Parathyroid adenoma (tissue), 2 donors: ENCODE measurements at regions not wholly inside any gene's neighbourhood (a gene's known extent, or its start where the extent isn't known, plus 50 kb on each side); places are given as distances from the start of the nearest gene placed in this dataset.

Experiments used
- H2AFZ ChIP-seq: fragments of 300-600 bp; sonication (generic); one replicate; pipeline ENCODE4 v1.7.0; 2017; ENCODE audit warnings: antibody characterized with exemption, mild to moderate bottlenecking
- H3K27ac ChIP-seq: fragments of 300-600 bp; sonication (generic); one replicate; pipeline ENCODE4 v1.7.0; 2017
- H3K27me3 ChIP-seq: fragments of 300-600 bp; sonication (generic); one replicate; pipeline ENCODE4 v1.7.0; 2017; ENCODE audit warnings: low read length; ENCODE audit not compliant: control insufficient read depth, insufficient read depth
- H3K36me3 ChIP-seq: fragments of 300-600 bp; sonication (generic); one replicate; pipeline ENCODE4 v1.7.0; 2017; ENCODE audit warnings: low read length; ENCODE audit not compliant: control insufficient read depth, insufficient read depth
- H3K4me1 ChIP-seq: fragments of 300-600 bp; sonication (generic); one replicate; pipeline ENCODE4 v1.7.0; 2017; ENCODE audit warnings: control low read depth
- H3K4me2 ChIP-seq: fragments of 300-600 bp; sonication (generic); one replicate; pipeline ENCODE4 v1.7.0; 2017; ENCODE audit warnings: low read length
- H3K4me3 ChIP-seq: fragments of 300-600 bp; sonication (generic); one replicate; pipeline ENCODE4 v1.7.0; 2017; ENCODE audit warnings: low read depth, low read length
- H3K79me2 ChIP-seq: fragments of 300-600 bp; sonication (generic); one replicate; pipeline ENCODE4 v1.7.0; 2017; ENCODE audit warnings: control low read depth
- H3K9ac ChIP-seq: fragments of 300-600 bp; sonication (generic); one replicate; pipeline ENCODE4 v1.7.0; 2017; ENCODE audit warnings: mild to moderate bottlenecking
- H3K9me3 ChIP-seq: fragments of 300-600 bp; sonication (generic); one replicate; pipeline ENCODE4 v1.7.0; 2017; ENCODE audit warnings: low read length; ENCODE audit not compliant: control insufficient read depth
- CTCF ChIP-seq: fragments of 300-600 bp; sonication (generic); IDR thresholded peaks from one replicate; pipeline ENCODE4 v1.7.0; 2017; ENCODE audit warnings: antibody characterized with exemption, mild to moderate bottlenecking
- donor health status: primary hyperparathyroidism.

GRCh38 chr6:166713434-166714186, 86.6 kb upstream of the RPS6KA2 start:
- Histone ChIP-seq H3K27ac (no peak overlapping the region), H3K36me3 (no peaks in the 10 kb centered on the region), H3K4me1 (no peaks in the 10 kb centered on the region), H3K27me3 (no peaks in the 10 kb centered on the region), H3K4me2 (no peak overlapping the region), H3K9me3 (no peaks in the 10 kb centered on the region), H2AFZ (no peak overlapping the region), H3K79me2 (no peaks in the 10 kb centered on the region), H3K4me3 (no peak overlapping the region), H3K9ac (no peak overlapping the region)
- TF ChIP-seq CTCF: no peak

DNA sequence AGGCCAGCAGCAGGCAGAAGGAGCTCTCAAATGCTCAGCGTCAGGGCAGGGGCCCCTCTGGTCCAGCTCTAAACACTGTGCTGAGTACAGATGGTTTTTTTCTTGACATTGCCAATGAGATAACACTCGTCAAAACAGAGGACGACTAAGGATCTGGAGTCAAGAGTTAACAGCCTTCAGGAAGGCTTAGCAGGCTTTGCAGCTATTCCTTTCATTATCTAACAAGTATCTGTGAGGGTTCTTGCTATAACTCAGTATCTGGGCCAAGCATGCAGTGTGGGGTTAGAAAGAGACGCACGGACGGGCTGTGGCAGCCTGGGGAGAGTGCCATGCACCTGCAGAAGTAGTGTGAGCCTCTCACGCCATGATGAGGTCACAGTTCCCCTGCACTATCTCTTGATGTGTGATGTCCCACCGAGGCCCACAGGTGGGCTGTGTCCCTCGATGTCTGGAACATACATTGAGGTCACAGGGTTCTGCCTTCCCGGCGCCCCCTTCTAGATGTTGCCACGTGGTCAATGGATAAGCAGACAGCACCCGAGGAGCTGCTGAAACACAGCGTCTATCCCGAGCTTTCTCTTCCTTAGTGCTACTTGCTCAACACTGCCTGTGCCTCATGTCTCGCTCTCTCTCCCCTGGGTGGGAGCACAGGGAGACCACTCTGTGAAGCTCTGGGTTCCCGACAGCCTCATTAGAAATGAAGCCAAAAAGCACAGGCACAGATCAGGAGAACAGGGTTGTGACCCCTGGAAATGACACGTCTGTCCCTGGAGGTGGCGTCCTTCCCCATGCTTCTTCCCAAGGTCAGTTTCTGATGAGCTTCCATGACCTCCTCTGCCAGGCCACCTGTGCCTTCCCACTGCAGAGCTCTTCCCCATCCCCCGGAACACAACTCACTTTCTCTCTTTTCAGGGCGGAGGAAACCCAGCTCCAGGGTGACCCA, 85.5 kb upstream of the RPS6KA2 start:
- no peaks in the 10 kb centered on the region for H3K27me3 ChIP-seq
- H3K4me2 ChIP-seq: no peak overlapping the region
- TF ChIP-seq CTCF: no peak
- H3K36me3 ChIP-seq: no peaks in the 10 kb centered on the region
- no peaks in the 10 kb centered on the region for H3K79me2 ChIP-seq
- no peak overlapping the region for H3K4me3 ChIP-seq
- no peaks in the 10 kb centered on the region for H3K4me1 ChIP-seq
- no peaks in the 10 kb centered on the region for H3K9me3 ChIP-seq
- peak overlapping the region; percentile 34 for H2AFZ ChIP-seq
- H3K9ac ChIP-seq: no peak overlapping the region
- H3K27ac ChIP-seq: no peak overlapping the region

- H3K4me2 ChIP-seq: no peak overlapping the region
- no peaks in the 10 kb centered on the region for H3K9me3 ChIP-seq
- H3K4me3 ChIP-seq: no peak overlapping the region
- no peaks in the 10 kb centered on the region for H3K36me3 ChIP-seq
- H3K27me3 ChIP-seq: no peaks in the 10 kb centered on the region
- no peak overlapping the region for H3K9ac ChIP-seq
- no peak overlapping the region for H3K27ac ChIP-seq
- H2AFZ ChIP-seq: no peak overlapping the region
- no peak for TF ChIP-seq CTCF
- H3K79me2 ChIP-seq: no peaks in the 10 kb centered on the region
- no peaks in the 10 kb centered on the region for H3K4me1 ChIP-seq
These were observed 83.0 kb upstream of the RPS6KA2 start for GRCh38 chr6:166710084-166710483.

GRCh38 chr6:166708460-166708859, 81.4 kb upstream of the RPS6KA2 start:
- H3K27ac ChIP-seq: no peak overlapping the region
- no peak overlapping the region for H2AFZ ChIP-seq
- no peaks in the 10 kb centered on the region for H3K79me2 ChIP-seq
- no peak overlapping the region for H3K4me3 ChIP-seq
- H3K27me3 ChIP-seq: no peaks in the 10 kb centered on the region
- H3K4me1 ChIP-seq: no peaks in the 10 kb centered on the region
- H3K36me3 ChIP-seq: no peaks in the 10 kb centered on the region
- H3K9ac ChIP-seq: no peak overlapping the region
- no peak overlapping the region for H3K4me2 ChIP-seq
- TF ChIP-seq CTCF: no peak
- no peaks in the 10 kb centered on the region for H3K9me3 ChIP-seq
